ENCODE measurements at regions not wholly inside any gene's neighbourhood (a gene's known extent, or its start where the extent isn't known, plus 50 kb on each side); places are given as distances from the start of the nearest gene placed in this dataset.

GRCh38 chr13:53321296-53321801 lies 292.7 kb downstream of the OLFM4 start:
- H3K27ac ChIP-seq (ENCODE audit: insufficient read depth, low read depth, low read length) = no peak overlapping the region
- no peak overlapping the region for H3K4me2 ChIP-seq (ENCODE audit: insufficient read depth, low read length)
- no peak overlapping the region for H2AFZ ChIP-seq (ENCODE audit: low read depth, low read length)
- H4K20me1 ChIP-seq (replicated peaks; ENCODE audit: control insufficient read depth, extremely low read depth, insufficient read depth, low read length) = no peaks in the 10 kb centered on the region
- H3K9ac ChIP-seq (replicated peaks; ENCODE audit: extremely low read depth, insufficient read depth, low read length) = no peak overlapping the region
- H3K9me1 ChIP-seq (replicated peaks; ENCODE audit: control insufficient read depth, extremely low read depth, insufficient read depth, low read length) = no peaks in the 10 kb centered on the region
- DNase-seq (ENCODE audit: low read depth, low spot score) (no peak), FAIRE-seq (no peak)
- TF ChIP-seq, protein P1, sequence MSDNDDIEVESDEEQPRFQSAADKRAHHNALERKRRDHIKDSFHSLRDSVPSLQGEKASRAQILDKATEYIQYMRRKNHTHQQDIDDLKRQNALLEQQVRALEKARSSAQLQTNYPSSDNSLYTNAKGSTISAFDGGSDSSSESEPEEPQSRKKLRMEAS (IDR thresholded peaks at IDR 0.05; ENCODE audit: insufficient read depth, insufficient read length) = no peak
- TF ChIP-seq MYC (IDR thresholded peaks at IDR 0.05; ENCODE audit: low read depth, low read length) = no peak
- no peak for TF ChIP-seq JUN (IDR thresholded peaks at IDR 0.05; ENCODE audit: borderline replicate concordance, insufficient read depth, insufficient read length, low read depth)
- TF ChIP-seq GATA2 (IDR thresholded peaks at IDR 0.05; ENCODE audit: insufficient read depth, insufficient read length, low read depth, low read length) = no peak
- no peak for TF ChIP-seq EZH2 (IDR thresholded peaks at IDR 0.05; ENCODE audit: borderline replicate concordance, low read depth, low read length, severe bottlenecking)
- TF ChIP-seq, protein P2, sequence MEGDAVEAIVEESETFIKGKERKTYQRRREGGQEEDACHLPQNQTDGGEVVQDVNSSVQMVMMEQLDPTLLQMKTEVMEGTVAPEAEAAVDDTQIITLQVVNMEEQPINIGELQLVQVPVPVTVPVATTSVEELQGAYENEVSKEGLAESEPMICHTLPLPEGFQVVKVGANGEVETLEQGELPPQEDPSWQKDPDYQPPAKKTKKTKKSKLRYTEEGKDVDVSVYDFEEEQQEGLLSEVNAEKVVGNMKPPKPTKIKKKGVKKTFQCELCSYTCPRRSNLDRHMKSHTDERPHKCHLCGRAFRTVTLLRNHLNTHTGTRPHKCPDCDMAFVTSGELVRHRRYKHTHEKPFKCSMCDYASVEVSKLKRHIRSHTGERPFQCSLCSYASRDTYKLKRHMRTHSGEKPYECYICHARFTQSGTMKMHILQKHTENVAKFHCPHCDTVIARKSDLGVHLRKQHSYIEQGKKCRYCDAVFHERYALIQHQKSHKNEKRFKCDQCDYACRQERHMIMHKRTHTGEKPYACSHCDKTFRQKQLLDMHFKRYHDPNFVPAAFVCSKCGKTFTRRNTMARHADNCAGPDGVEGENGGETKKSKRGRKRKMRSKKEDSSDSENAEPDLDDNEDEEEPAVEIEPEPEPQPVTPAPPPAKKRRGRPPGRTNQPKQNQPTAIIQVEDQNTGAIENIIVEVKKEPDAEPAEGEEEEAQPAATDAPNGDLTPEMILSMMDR (IDR thresholded peaks at IDR 0.05; ENCODE audit: extremely low read depth in 1 of 2, insufficient read depth in 1 of 2, low read depth in 1 of 2, low read length in 2 of 2) = no peak
- TF ChIP-seq FOS (IDR thresholded peaks at IDR 0.05; ENCODE audit: borderline replicate concordance, insufficient read depth, low read length) = no peak
- no peak for TF ChIP-seq POLR2AphosphoS5 (IDR thresholded peaks at IDR 0.05; ENCODE audit: insufficient read depth, low read depth, low read length)
- TF ChIP-seq POLR2A (IDR thresholded peaks at IDR 0.05; ENCODE audit: low read depth, low read length) = no peak
- H3K79me2 ChIP-seq (ENCODE audit: control insufficient read depth, insufficient read depth, low read length) = no peaks in the 10 kb centered on the region
- no peaks in the 10 kb centered on the region for H3K36me3 ChIP-seq (ENCODE audit: control insufficient read depth in 2 of 2, extremely low read depth in 1 of 2, insufficient read depth in 2 of 2, low read length in 2 of 2)
- ChIA-PET POLR2A (no interaction called here), CTCF (no interaction called here)
- no peaks in the 10 kb centered on the region for H3K27me3 ChIP-seq (ENCODE audit: control insufficient read depth in 2 of 2, insufficient read depth in 2 of 2, low read length in 2 of 2)
- BruUV-seq (replicated peaks) = no TSS peak
- intact Hi-C loops (cut with micrococcal nuclease) (no loop called here), dilution Hi-C loops (cut with MboI; ENCODE audit: extremely low pct_ligation_motif_present, low sequenced_read_pairs) (no loop called here)
- H3K4me3 ChIP-seq (replicated peaks in 1 of 3; ENCODE audit: insufficient read depth in 1 of 3, low read depth in 1 of 3, low read length in 3 of 3) = no peak overlapping the region
- H3K4me1 ChIP-seq (ENCODE audit: control insufficient read depth, extremely low read depth, insufficient read depth, low read length) = no peaks in the 10 kb centered on the region
- peaks cover 5% of the 10 kb centered on the region for H3K9me3 ChIP-seq (replicated peaks; ENCODE audit: control insufficient read depth, insufficient read depth, low read length)
